IPS DF 4.7 (cell line): ENCODE measurements at regions not wholly inside any gene's neighbourhood (a gene's known extent, or its start where the extent isn't known, plus 50 kb on each side); places are given as distances from the start of the nearest gene placed in this dataset.

ENCODE experiments used
- DNase-seq: peaks from one replicate; pipeline ENCODE4 v3.0.0-alpha.2; 2013; ENCODE audit warnings: low spot score; ENCODE audit errors: extremely low read depth

GRCh38 chr2:119104414-119104813 is 54.1 kb downstream of the C1QL2 start:
- no peak for DNase-seq

GRCh38 chr2:119102964-119103363 is 55.6 kb downstream of the C1QL2 start:
- DNase-seq = no peak

GRCh38 chr2:119088416-119088815 is 70.1 kb downstream of the C1QL2 start:
- DNase-seq = no peak

- no peak for DNase-seq
Measured at GRCh38 chr2:119086327-119086726, 72.2 kb downstream of the C1QL2 start.

GRCh38 chr2:119085613-119086012 is 72.9 kb downstream of the C1QL2 start:
- DNase-seq = no peak

GRCh38 chr2:119083416-119083815 is 75.1 kb downstream of the C1QL2 start:
- no peak for DNase-seq

GRCh38 chr2:119082821-119083400 is 75.6 kb downstream of the C1QL2 start:
- DNase-seq = no peak

- no peak for DNase-seq
Measured at GRCh38 chr2:119078796-119079195, 79.8 kb downstream of the C1QL2 start.

- DNase-seq = no peak
Measured at GRCh38 chr2:119076713-119077112, 81.8 kb downstream of the C1QL2 start.

GRCh38 chr2:119073213-119073612 is 85.3 kb downstream of the C1QL2 start:
- no peak for DNase-seq

GRCh38 chr2:119071476-119071875 is 87.1 kb downstream of the C1QL2 start:
- DNase-seq = no peak

GRCh38 chr2:119069781-119070180 is 88.8 kb downstream of the C1QL2 start:
- DNase-seq = no peak

GRCh38 chr2:119068154-119068725 is 90.3 kb downstream of the C1QL2 start:
- DNase-seq = no peak

GRCh38 chr2:119066272-119066804 is 92.2 kb downstream of the C1QL2 start:
- DNase-seq = no peak

GRCh38 chr2:119065146-119065545 is 93.4 kb downstream of the C1QL2 start:
- no peak for DNase-seq

GRCh38 chr2:119064567-119064966 is 94.0 kb downstream of the C1QL2 start:
- no peak for DNase-seq

- no peak for DNase-seq
Measured at GRCh38 chr2:119063177-119063576, 95.4 kb downstream of the C1QL2 start.

- no peak for DNase-seq
Measured at GRCh38 chr2:119062652-119063051, 95.9 kb downstream of the C1QL2 start.

GRCh38 chr2:119062179-119062578 is 96.4 kb downstream of the C1QL2 start:
- DNase-seq = no peak

GRCh38 chr2:119059940-119060339 is 98.6 kb downstream of the C1QL2 start:
- no peak for DNase-seq

- no peak for DNase-seq
Measured at GRCh38 chr2:119059287-119059686, 99.3 kb downstream of the C1QL2 start.

GRCh38 chr2:119053700-119054436 is 104.7 kb downstream of the C1QL2 start:
- DNase-seq = no peak

GRCh38 chr2:119051263-119051662 is 107.3 kb downstream of the C1QL2 start:
- no peak for DNase-seq
